ENCODE measurements at regions not wholly inside any gene's neighbourhood (a gene's known extent, or its start where the extent isn't known, plus 50 kb on each side); places are given as distances from the start of the nearest gene placed in this dataset.

DNA sequence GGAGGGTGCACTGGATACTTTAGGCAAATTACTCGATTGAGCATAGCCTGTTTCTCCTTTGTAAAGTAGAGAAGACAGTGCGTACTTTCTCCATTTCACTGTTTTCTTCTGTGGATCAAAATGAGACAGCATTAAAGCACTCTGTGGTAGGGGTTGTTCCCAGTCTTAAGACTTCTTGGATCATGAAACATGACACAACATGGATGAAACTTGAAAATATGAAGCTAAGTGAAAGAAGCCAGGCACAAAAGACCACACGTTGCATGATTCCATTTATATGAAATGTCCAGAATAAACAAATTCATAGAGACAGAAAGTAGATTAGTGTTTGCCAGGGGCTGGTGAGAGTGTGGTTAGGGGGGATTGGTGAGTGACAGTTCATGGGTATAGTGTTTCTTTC, 61.8 kb upstream of the MED9 start:
- H3K9me3 Mint-ChIP-seq, result peaks cover 7% of the 10 kb centered on the region
- H3K36me3 Mint-ChIP-seq (ENCODE audit: low read depth), result no peaks in the 10 kb centered on the region
- peaks cover 44% of the 10 kb centered on the region for H3K4me1 Mint-ChIP-seq
- TF ChIP-seq, protein P1, sequence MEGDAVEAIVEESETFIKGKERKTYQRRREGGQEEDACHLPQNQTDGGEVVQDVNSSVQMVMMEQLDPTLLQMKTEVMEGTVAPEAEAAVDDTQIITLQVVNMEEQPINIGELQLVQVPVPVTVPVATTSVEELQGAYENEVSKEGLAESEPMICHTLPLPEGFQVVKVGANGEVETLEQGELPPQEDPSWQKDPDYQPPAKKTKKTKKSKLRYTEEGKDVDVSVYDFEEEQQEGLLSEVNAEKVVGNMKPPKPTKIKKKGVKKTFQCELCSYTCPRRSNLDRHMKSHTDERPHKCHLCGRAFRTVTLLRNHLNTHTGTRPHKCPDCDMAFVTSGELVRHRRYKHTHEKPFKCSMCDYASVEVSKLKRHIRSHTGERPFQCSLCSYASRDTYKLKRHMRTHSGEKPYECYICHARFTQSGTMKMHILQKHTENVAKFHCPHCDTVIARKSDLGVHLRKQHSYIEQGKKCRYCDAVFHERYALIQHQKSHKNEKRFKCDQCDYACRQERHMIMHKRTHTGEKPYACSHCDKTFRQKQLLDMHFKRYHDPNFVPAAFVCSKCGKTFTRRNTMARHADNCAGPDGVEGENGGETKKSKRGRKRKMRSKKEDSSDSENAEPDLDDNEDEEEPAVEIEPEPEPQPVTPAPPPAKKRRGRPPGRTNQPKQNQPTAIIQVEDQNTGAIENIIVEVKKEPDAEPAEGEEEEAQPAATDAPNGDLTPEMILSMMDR (IDR thresholded peaks at IDR 0.05; ENCODE audit: unreplicated experiment in 3 of 3), result no peak
- no peak overlapping the region for H3K4me3 Mint-ChIP-seq
- H3K27me3 Mint-ChIP-seq (ENCODE audit: low read depth), result peaks cover 10% of the 10 kb centered on the region
- peak overlapping the region in 1 of 3 experiments; percentile 34 for H3K27ac Mint-ChIP-seq

- no peaks in the 10 kb centered on the region for H3K36me3 Mint-ChIP-seq (ENCODE audit: low read depth)
- peaks cover 41% of the 10 kb centered on the region for H3K4me1 Mint-ChIP-seq
- H3K27ac Mint-ChIP-seq, result no peak overlapping the region
- no peak overlapping the region for H3K4me3 Mint-ChIP-seq
- TF ChIP-seq, protein P1 (IDR thresholded peaks at IDR 0.05; ENCODE audit: unreplicated experiment in 3 of 3), result no peak
- peaks cover 10% of the 10 kb centered on the region for H3K27me3 Mint-ChIP-seq (ENCODE audit: low read depth)
- H3K9me3 Mint-ChIP-seq, result peaks cover 10% of the 10 kb centered on the region
These were observed 60.8 kb upstream of the MED9 start for GRCh38 chr17:17416007-17416399.

- peaks cover 41% of the 10 kb centered on the region for H3K4me1 Mint-ChIP-seq
- no peak overlapping the region for H3K4me3 Mint-ChIP-seq
- H3K27me3 Mint-ChIP-seq (ENCODE audit: low read depth), result peaks cover 10% of the 10 kb centered on the region
- peaks cover 10% of the 10 kb centered on the region for H3K9me3 Mint-ChIP-seq
- TF ChIP-seq, protein P1 (IDR thresholded peaks at IDR 0.05; ENCODE audit: unreplicated experiment in 3 of 3), result no peak
- no peaks in the 10 kb centered on the region for H3K36me3 Mint-ChIP-seq (ENCODE audit: low read depth)
- no peak overlapping the region for H3K27ac Mint-ChIP-seq
These were observed 60.1 kb upstream of the MED9 start for GRCh38 chr17:17416400-17417360.

GRCh38 chr17:17417718-17418181, 59.0 kb upstream of the MED9 start:
- TF ChIP-seq, protein P1 (IDR thresholded peaks at IDR 0.05; ENCODE audit: unreplicated experiment in 3 of 3), result no peak
- Mint-ChIP-seq H3K4me3 (no peak overlapping the region), H3K4me1 (peaks cover 37% of the 10 kb centered on the region), H3K27me3 (ENCODE audit: low read depth) (peaks cover 5% of the 10 kb centered on the region), H3K9me3 (peaks cover 14% of the 10 kb centered on the region), H3K27ac (peak overlapping the region in 1 of 3 experiments; percentile 40), H3K36me3 (ENCODE audit: low read depth) (no peaks in the 10 kb centered on the region)

DNA sequence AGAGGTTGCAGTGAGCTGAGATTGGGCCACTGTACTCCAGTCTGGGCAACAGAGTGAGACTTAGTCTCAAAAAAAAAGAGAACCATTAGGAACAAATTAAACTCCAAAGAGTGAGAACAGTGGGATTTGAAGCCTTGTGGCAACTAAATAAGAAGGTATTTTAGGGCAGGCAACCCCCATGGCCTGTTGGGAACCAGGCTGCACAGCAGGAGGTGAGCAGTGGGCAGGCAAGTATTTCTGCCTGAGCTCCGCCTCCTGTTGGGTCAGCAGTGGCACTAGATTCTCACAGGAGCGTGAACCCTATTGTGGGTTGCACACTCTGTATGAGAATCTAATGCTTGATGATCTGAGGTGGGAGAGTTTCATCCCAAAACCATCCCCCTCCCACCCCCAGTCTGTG, 57.6 kb upstream of the MED9 start:
- Mint-ChIP-seq H3K4me3 (no peak overlapping the region), H3K27ac (no peak overlapping the region), H3K27me3 (ENCODE audit: low read depth) (peaks cover 5% of the 10 kb centered on the region), H3K4me1 (peaks cover 30% of the 10 kb centered on the region), H3K9me3 (peaks cover 19% of the 10 kb centered on the region), H3K36me3 (ENCODE audit: low read depth) (no peaks in the 10 kb centered on the region)
- TF ChIP-seq, protein P1 (IDR thresholded peaks at IDR 0.05; ENCODE audit: unreplicated experiment in 3 of 3), result no peak

Data from nephron (organoid).